NB4 (cell line): ENCODE measurements at regions not wholly inside any gene's neighbourhood (a gene's known extent, or its start where the extent isn't known, plus 50 kb on each side); places are given as distances from the start of the nearest gene placed in this dataset.

Experiments used
- CTCF ChIP-seq: IDR thresholded peaks from one replicate; pipeline ENCODE4 v1.5.1; 2012; ENCODE audit warnings: low read depth, low read length
- MAX ChIP-seq: IDR thresholded peaks from 2 replicates; pipeline ENCODE4 v1.6.1; 2011; ENCODE audit warnings: low read depth, low read length
- POLR2A ChIP-seq: IDR thresholded peaks from 2 replicates; pipeline ENCODE4 v1.6.1; 2011; ENCODE audit warnings: mild to moderate bottlenecking; ENCODE audit not compliant: insufficient read length; ENCODE audit errors: extremely low read depth

DNA sequence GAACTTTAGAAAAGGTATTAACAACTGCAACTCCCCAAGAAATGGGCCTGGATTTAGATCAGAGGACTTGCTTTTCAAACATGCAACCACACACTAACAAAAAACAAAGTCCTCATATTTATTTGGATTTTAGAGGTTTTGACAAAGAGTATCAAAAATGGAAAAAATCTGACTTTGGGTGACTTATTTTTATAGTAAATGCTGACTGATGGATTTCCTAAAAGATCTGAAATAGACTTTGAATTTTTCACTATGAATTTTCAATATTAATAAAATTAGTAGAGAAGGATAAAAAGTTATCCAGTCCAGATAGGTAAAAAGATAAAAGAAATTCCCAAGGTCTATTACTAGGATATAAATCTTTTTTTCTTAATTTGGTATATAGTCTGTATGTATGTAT lies 253.5 kb downstream of the KCNJ2 start:
- no peak for TF ChIP-seq CTCF
- no peak for TF ChIP-seq POLR2A
- no peak for TF ChIP-seq MAX
